Uterus (tissue), 2 donors: ENCODE measurements at regions not wholly inside any gene's neighbourhood (a gene's known extent, or its start where the extent isn't known, plus 50 kb on each side); places are given as distances from the start of the nearest gene placed in this dataset.

Experiments used
- CTCF ChIP-seq, 4 experiments: fragments of 200-600 bp in 2 of 4; fragments of 450-650 bp in 2 of 4; sonication (generic) in 2 of 4; IDR thresholded peaks; one replicate each; pipeline ENCODE4 v1.5.1; 2016 to 2019; ENCODE audit warnings: antibody characterized with exemption in 4 of 4, mild to moderate bottlenecking in 2 of 4, moderate library complexity in 1 of 4
- POLR2A ChIP-seq, 2 donors: fragments of 450-650 bp; IDR thresholded peaks; one replicate each; pipeline ENCODE4 v1.6.1; 2016; ENCODE audit warnings: antibody characterized with exemption in 2 of 2, mild to moderate bottlenecking in 1 of 2, moderate library complexity in 1 of 2

DNA sequence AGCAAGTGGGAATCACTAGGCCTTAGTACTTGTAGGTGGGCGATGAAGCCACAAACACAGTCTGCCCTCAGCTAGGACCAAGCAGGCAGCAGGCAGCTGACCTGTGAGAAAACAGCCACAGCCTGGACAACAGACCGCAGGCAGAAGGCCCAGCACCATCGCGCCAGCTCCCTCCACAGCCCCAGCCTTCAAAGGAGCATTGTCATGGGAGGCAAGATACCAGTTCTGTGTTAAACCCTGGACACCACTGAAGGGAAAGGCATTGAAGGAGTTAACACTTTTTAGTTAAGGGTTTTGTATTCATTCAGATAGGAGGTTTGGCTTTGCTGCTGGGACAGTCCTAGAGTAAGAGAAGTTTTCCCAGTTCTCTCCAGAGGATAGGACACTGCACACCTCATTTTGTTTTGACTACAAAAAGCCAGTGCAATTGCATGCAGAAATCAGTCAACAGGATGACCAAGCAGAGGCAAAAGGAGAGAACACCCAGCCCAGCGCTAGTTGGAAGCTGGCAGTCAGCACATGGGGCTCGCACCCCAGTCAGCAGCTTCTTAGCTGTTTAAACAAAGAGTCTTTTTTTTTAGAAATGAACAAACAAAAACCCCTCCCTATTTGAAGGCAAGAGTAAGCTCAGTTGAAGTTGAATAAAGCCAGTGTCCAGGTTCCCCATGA is 286.1 kb upstream of the TPM1 start:
- TF ChIP-seq CTCF (IDR thresholded peaks at IDR 0.05) = no peak
- no peak for TF ChIP-seq POLR2A (IDR thresholded peaks at IDR 0.05)
